ELR (cell line): ENCODE measurements at regions not wholly inside any gene's neighbourhood (a gene's known extent, or its start where the extent isn't known, plus 50 kb on each side); places are given as distances from the start of the nearest gene placed in this dataset.
A peak's percentile ranks its signal among the peaks of the same experiment; 100 is the strongest.
"Not testable (repeated sequence)": the region's sequence is repeated elsewhere in the genome, so short reads cannot be mapped to it uniquely, and the experiment has no call there.

ENCODE experiments used
- DNase-seq: peaks from one replicate; pipeline ENCODE4 v3.0.0-alpha.2; 2015; ENCODE audit warnings: low read depth

GRCh38 chr20:12821249-12821648, 187.5 kb upstream of the SPTLC3 start:
- DNase-seq: no peak

GRCh38 chr20:12823734-12824133, 185.0 kb upstream of the SPTLC3 start:
- no peak for DNase-seq

- DNase-seq: no peak
Measured at GRCh38 chr20:12824328-12825225, 184.2 kb upstream of the SPTLC3 start.

- no peak for DNase-seq
Measured at GRCh38 chr20:12825226-12825595, 183.6 kb upstream of the SPTLC3 start.

GRCh38 chr20:12827816-12828385, 180.9 kb upstream of the SPTLC3 start:
- DNase-seq: no peak

- no peak for DNase-seq
Measured at GRCh38 chr20:12829170-12829569, 179.6 kb upstream of the SPTLC3 start.

GRCh38 chr20:12833861-12834260, 174.9 kb upstream of the SPTLC3 start:
- DNase-seq: no peak

- no peak for DNase-seq
Measured at GRCh38 chr20:12835999-12836398, 172.8 kb upstream of the SPTLC3 start.

GRCh38 chr20:12837646-12838045, 171.1 kb upstream of the SPTLC3 start:
- no peak for DNase-seq

- DNase-seq: no peak
Measured at GRCh38 chr20:12838261-12838866, 170.4 kb upstream of the SPTLC3 start.

GRCh38 chr20:12847872-12848271, 160.9 kb upstream of the SPTLC3 start:
- DNase-seq: no peak

GRCh38 chr20:12849225-12849910, 159.4 kb upstream of the SPTLC3 start:
- no peak for DNase-seq

- not testable (repeated sequence) for DNase-seq
Measured at GRCh38 chr20:12857643-12858042, 151.1 kb upstream of the SPTLC3 start.

GRCh38 chr20:12860619-12861247, 148.0 kb upstream of the SPTLC3 start:
- no peak for DNase-seq

- DNase-seq: no peak
Measured at GRCh38 chr20:12869669-12870068, 139.1 kb upstream of the SPTLC3 start.

- DNase-seq: no peak
Measured at GRCh38 chr20:12870588-12870987, 138.2 kb upstream of the SPTLC3 start.

- no peak for DNase-seq
Measured at GRCh38 chr20:12874933-12875332, 133.8 kb upstream of the SPTLC3 start.

- no peak for DNase-seq
Measured at GRCh38 chr20:12875510-12875909, 133.3 kb upstream of the SPTLC3 start.

GRCh38 chr20:12882832-12883506, 125.8 kb upstream of the SPTLC3 start:
- peak; percentile 31 for DNase-seq

- DNase-seq: no peak
Measured at GRCh38 chr20:12883507-12883885, 125.3 kb upstream of the SPTLC3 start.

GRCh38 chr20:12886618-12887363, 122.0 kb upstream of the SPTLC3 start:
- DNase-seq: no peak
